ENCODE measurements at regions not wholly inside any gene's neighbourhood (a gene's known extent, or its start where the extent isn't known, plus 50 kb on each side); places are given as distances from the start of the nearest gene placed in this dataset.

DNA sequence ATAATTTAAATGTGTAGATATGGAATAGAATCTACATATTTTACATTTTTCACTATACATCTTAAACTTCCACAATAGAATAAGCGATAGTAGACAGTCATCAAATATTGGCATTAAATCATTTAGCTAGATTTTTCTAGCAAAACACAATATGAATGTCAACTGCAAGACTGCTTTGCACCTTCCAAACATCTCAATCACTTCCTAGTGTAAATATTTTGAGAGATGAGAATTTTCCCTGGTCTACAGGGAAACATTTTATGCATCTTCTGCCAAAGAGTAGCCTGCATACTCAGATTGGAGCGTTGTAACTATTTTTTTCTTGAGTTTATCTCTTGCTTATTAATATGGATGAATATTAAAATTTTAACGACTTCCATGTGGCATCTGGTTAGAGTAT, 897.4 kb downstream of the CENPC start:
- no peaks in the 10 kb centered on the region for H3K27me3 ChIP-seq (ENCODE audit: control insufficient read depth, extremely low read depth, insufficient read depth, low read length)
- H3K36me3 ChIP-seq (ENCODE audit: control insufficient read depth in 2 of 2, extremely low read depth in 1 of 2, insufficient read depth in 2 of 2, low read length in 2 of 2) = no peaks in the 10 kb centered on the region
- H3K79me2 ChIP-seq (ENCODE audit: control insufficient read depth, insufficient read depth, low read length) = no peaks in the 10 kb centered on the region
- H3K27ac ChIP-seq (ENCODE audit: control insufficient read depth, insufficient read depth, low read length) = no peak overlapping the region
- no peaks in the 10 kb centered on the region for H4K20me1 ChIP-seq (ENCODE audit: control insufficient read depth, extremely low read depth, insufficient read depth, low read length)
- DNase-seq (ENCODE audit: low read depth, low spot score) (no peak), FAIRE-seq (no peak)
- no peak for TF ChIP-seq EZH2 (IDR thresholded peaks at IDR 0.05; ENCODE audit: low read length)
- TF ChIP-seq, protein P1, sequence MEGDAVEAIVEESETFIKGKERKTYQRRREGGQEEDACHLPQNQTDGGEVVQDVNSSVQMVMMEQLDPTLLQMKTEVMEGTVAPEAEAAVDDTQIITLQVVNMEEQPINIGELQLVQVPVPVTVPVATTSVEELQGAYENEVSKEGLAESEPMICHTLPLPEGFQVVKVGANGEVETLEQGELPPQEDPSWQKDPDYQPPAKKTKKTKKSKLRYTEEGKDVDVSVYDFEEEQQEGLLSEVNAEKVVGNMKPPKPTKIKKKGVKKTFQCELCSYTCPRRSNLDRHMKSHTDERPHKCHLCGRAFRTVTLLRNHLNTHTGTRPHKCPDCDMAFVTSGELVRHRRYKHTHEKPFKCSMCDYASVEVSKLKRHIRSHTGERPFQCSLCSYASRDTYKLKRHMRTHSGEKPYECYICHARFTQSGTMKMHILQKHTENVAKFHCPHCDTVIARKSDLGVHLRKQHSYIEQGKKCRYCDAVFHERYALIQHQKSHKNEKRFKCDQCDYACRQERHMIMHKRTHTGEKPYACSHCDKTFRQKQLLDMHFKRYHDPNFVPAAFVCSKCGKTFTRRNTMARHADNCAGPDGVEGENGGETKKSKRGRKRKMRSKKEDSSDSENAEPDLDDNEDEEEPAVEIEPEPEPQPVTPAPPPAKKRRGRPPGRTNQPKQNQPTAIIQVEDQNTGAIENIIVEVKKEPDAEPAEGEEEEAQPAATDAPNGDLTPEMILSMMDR (optimal IDR thresholded peaks at IDR 0.05 in 1 of 3, IDR thresholded peaks at IDR 0.05 in 1 of 3, conservative IDR thresholded peaks at IDR 0.05 in 1 of 3; ENCODE audit: extremely low read depth in 1 of 3, insufficient read depth in 2 of 3, low read length in 3 of 3) = no peak
- no peak overlapping the region for H3K9ac ChIP-seq (ENCODE audit: control insufficient read depth, extremely low read depth, insufficient read depth, low read length)
- H3K9me1 ChIP-seq (ENCODE audit: control insufficient read depth, extremely low read depth, insufficient read depth, low read length) = no peaks in the 10 kb centered on the region
- dilution Hi-C loops (cut with MboI; ENCODE audit: extremely low pct_ligation_motif_present, low sequenced_read_pairs) = no loop called here
- no peak overlapping the region for H3K4me2 ChIP-seq (ENCODE audit: control insufficient read depth, extremely low read depth, insufficient read depth, low read depth, low read length)
- no peaks in the 10 kb centered on the region for H3K4me1 ChIP-seq (ENCODE audit: control insufficient read depth, extremely low read depth, insufficient read depth, low read length)
- no peak overlapping the region for H2AFZ ChIP-seq (ENCODE audit: control insufficient read depth, low read length)
- H3K4me3 ChIP-seq (ENCODE audit: control insufficient read depth in 2 of 3, extremely low read depth in 1 of 3, insufficient read depth in 2 of 3, low read depth in 1 of 3, low read length in 3 of 3) = no peak overlapping the region
- no peaks in the 10 kb centered on the region for H3K9me3 ChIP-seq (ENCODE audit: control insufficient read depth, low read depth, low read length)

DNA sequence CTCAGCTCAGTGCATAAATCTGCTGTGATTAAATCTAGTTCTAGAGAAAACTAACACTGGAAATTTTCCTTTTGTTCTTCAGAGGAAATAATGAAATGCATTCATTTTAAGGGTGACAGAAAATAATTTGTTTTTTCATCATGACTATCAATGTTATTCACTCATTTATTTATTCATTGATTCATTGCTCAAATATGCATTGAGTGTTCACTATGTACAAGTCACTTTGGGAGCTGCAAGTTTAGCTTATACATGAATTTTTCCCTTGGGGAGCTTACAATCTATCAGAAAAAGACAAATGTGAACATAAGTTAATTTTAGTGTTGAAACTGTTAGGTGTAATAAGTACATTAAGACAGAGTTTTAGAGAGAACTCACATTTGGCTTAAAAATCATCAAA, 897.8 kb downstream of the CENPC start:
- H3K9ac ChIP-seq (ENCODE audit: control insufficient read depth, extremely low read depth, insufficient read depth, low read length) = no peak overlapping the region
- no peaks in the 10 kb centered on the region for H3K9me1 ChIP-seq (ENCODE audit: control insufficient read depth, extremely low read depth, insufficient read depth, low read length)
- H3K4me1 ChIP-seq (ENCODE audit: control insufficient read depth, extremely low read depth, insufficient read depth, low read length) = no peaks in the 10 kb centered on the region
- dilution Hi-C loops (cut with MboI; ENCODE audit: extremely low pct_ligation_motif_present, low sequenced_read_pairs) = no loop called here
- H3K36me3 ChIP-seq (ENCODE audit: control insufficient read depth in 2 of 2, extremely low read depth in 1 of 2, insufficient read depth in 2 of 2, low read length in 2 of 2) = no peaks in the 10 kb centered on the region
- no peaks in the 10 kb centered on the region for H4K20me1 ChIP-seq (ENCODE audit: control insufficient read depth, extremely low read depth, insufficient read depth, low read length)
- H3K27me3 ChIP-seq (ENCODE audit: control insufficient read depth, extremely low read depth, insufficient read depth, low read length) = no peaks in the 10 kb centered on the region
- no peaks in the 10 kb centered on the region for H3K9me3 ChIP-seq (ENCODE audit: control insufficient read depth, low read depth, low read length)
- no peak overlapping the region for H3K4me2 ChIP-seq (ENCODE audit: control insufficient read depth, extremely low read depth, insufficient read depth, low read depth, low read length)
- no peak overlapping the region for H2AFZ ChIP-seq (ENCODE audit: control insufficient read depth, low read length)
- no peak overlapping the region for H3K27ac ChIP-seq (ENCODE audit: control insufficient read depth, insufficient read depth, low read length)
- no peak for TF ChIP-seq EZH2 (IDR thresholded peaks at IDR 0.05; ENCODE audit: low read length)
- TF ChIP-seq, protein P1 (optimal IDR thresholded peaks at IDR 0.05 in 1 of 3, IDR thresholded peaks at IDR 0.05 in 1 of 3, conservative IDR thresholded peaks at IDR 0.05 in 1 of 3; ENCODE audit: extremely low read depth in 1 of 3, insufficient read depth in 2 of 3, low read length in 3 of 3) = no peak
- FAIRE-seq = no peak
- no peaks in the 10 kb centered on the region for H3K79me2 ChIP-seq (ENCODE audit: control insufficient read depth, insufficient read depth, low read length)
- no peak overlapping the region for H3K4me3 ChIP-seq (ENCODE audit: control insufficient read depth in 2 of 3, extremely low read depth in 1 of 3, insufficient read depth in 2 of 3, low read depth in 1 of 3, low read length in 3 of 3)
- no peak for DNase-seq (ENCODE audit: low read depth, low spot score)

Measured in keratinocyte (primary cell).